Vagina (tissue), 2 donors: ENCODE measurements at regions not wholly inside any gene's neighbourhood (a gene's known extent, or its start where the extent isn't known, plus 50 kb on each side); places are given as distances from the start of the nearest gene placed in this dataset.
"Not testable (repeated sequence)": the region's sequence is repeated elsewhere in the genome, so short reads cannot be mapped to it uniquely, and the experiment has no call there.

Experiments
- DNase-seq, 2 donors: peaks; one replicate each; pipeline ENCODE4 v3.0.0-alpha.2; 2017; ENCODE audit errors: extremely low spot score in 2 of 2
- H3K27ac ChIP-seq: fragments of 200-600 bp; sonication (generic); one replicate; pipeline ENCODE4 v1.5.1; 2019
- H3K27me3 ChIP-seq: fragments of 200-600 bp; sonication (generic); one replicate; pipeline ENCODE4 v1.5.1; 2019
- H3K36me3 ChIP-seq, 2 donors: fragments of 200-600 bp; sonication (generic); one replicate each; pipeline ENCODE4 v1.5.1; 2017 to 2019
- H3K4me1 ChIP-seq: fragments of 200-600 bp; sonication (generic); one replicate; pipeline ENCODE4 v1.5.1; 2019
- H3K4me3 ChIP-seq, 2 donors: fragments of 200-600 bp; sonication (generic); 1 replicate in 1 of 2; 2 replicates in 1 of 2; pipeline ENCODE4 v1.5.1; 2016 to 2019
- H3K9me3 ChIP-seq: fragments of 200-600 bp; sonication (generic); one replicate; pipeline ENCODE4 v1.5.1; 2019
- intact Hi-C: fragments of 100-400 bp; cut with DNase I; formaldehyde crosslinking; loops from one replicate; pipeline ENCODE4 v1.15.1; 2023

GRCh38 chr2:89076771-89077170 is 385.3 kb downstream of the RPIA start:
- H3K36me3 ChIP-seq, intact Hi-C loops, H3K4me3 ChIP-seq, H3K27ac ChIP-seq, H3K27me3 ChIP-seq, H3K9me3 ChIP-seq, DNase-seq, H3K4me1 ChIP-seq: not testable (repeated sequence)

- H3K36me3 ChIP-seq, DNase-seq, H3K4me1 ChIP-seq, H3K9me3 ChIP-seq, intact Hi-C loops, H3K27me3 ChIP-seq, H3K27ac ChIP-seq, H3K4me3 ChIP-seq: not testable (repeated sequence)
These were observed 401.4 kb downstream of the RPIA start for GRCh38 chr2:89092911-89093310.

GRCh38 chr2:89095060-89095459 is 403.6 kb downstream of the RPIA start:
- not testable (repeated sequence) for H3K27me3 ChIP-seq

GRCh38 chr2:89102587-89102986 is 411.1 kb downstream of the RPIA start:
- H3K9me3 ChIP-seq, H3K4me1 ChIP-seq, intact Hi-C loops, H3K36me3 ChIP-seq, H3K27me3 ChIP-seq, H3K27ac ChIP-seq, DNase-seq, H3K4me3 ChIP-seq: not testable (repeated sequence)

More at GRCh38 chr2:89095060-89095459, 403.6 kb downstream of the RPIA start:
- H3K36me3 ChIP-seq, H3K4me1 ChIP-seq, DNase-seq, H3K4me3 ChIP-seq, intact Hi-C loops, H3K27ac ChIP-seq, H3K9me3 ChIP-seq: not testable (repeated sequence)

GRCh38 chr2:89106369-89107019 is 415.0 kb downstream of the RPIA start:
- H3K4me1 ChIP-seq, H3K27ac ChIP-seq, intact Hi-C loops, H3K27me3 ChIP-seq, H3K4me3 ChIP-seq, DNase-seq, H3K36me3 ChIP-seq, H3K9me3 ChIP-seq: not testable (repeated sequence)

- intact Hi-C loops, H3K36me3 ChIP-seq, DNase-seq, H3K9me3 ChIP-seq, H3K27ac ChIP-seq, H3K27me3 ChIP-seq, H3K4me3 ChIP-seq, H3K4me1 ChIP-seq: not testable (repeated sequence)
These were observed 421.0 kb downstream of the RPIA start for GRCh38 chr2:89112434-89112833.

- DNase-seq, H3K4me3 ChIP-seq, H3K36me3 ChIP-seq, intact Hi-C loops, H3K27me3 ChIP-seq, H3K4me1 ChIP-seq, H3K9me3 ChIP-seq, H3K27ac ChIP-seq: not testable (repeated sequence)
These were observed 421.8 kb downstream of the RPIA start for GRCh38 chr2:89113286-89113685.

GRCh38 chr2:89129440-89129839 is 438.0 kb downstream of the RPIA start:
- H3K9me3 ChIP-seq, H3K4me3 ChIP-seq, H3K27ac ChIP-seq, H3K4me1 ChIP-seq, intact Hi-C loops, H3K36me3 ChIP-seq, DNase-seq, H3K27me3 ChIP-seq: not testable (repeated sequence)

GRCh38 chr2:89130665-89131308 is 439.3 kb downstream of the RPIA start:
- H3K4me3 ChIP-seq, H3K4me1 ChIP-seq, intact Hi-C loops: not testable (repeated sequence)

GRCh38 chr2:89142959-89143358 is 451.5 kb downstream of the RPIA start:
- DNase-seq, intact Hi-C loops: not testable (repeated sequence)

More at GRCh38 chr2:89130665-89131308, 439.3 kb downstream of the RPIA start:
- not testable (repeated sequence) for H3K27me3 ChIP-seq, H3K27ac ChIP-seq, H3K9me3 ChIP-seq, DNase-seq, H3K36me3 ChIP-seq

GRCh38 chr2:89145342-89145741 is 453.9 kb downstream of the RPIA start:
- intact Hi-C loops, H3K4me3 ChIP-seq, H3K36me3 ChIP-seq, H3K27me3 ChIP-seq, DNase-seq, H3K9me3 ChIP-seq, H3K4me1 ChIP-seq, H3K27ac ChIP-seq: not testable (repeated sequence)

More at GRCh38 chr2:89142959-89143358, 451.5 kb downstream of the RPIA start:
- H3K36me3 ChIP-seq, H3K9me3 ChIP-seq, H3K4me1 ChIP-seq, H3K27ac ChIP-seq, H3K4me3 ChIP-seq, H3K27me3 ChIP-seq: not testable (repeated sequence)

GRCh38 chr2:89148256-89148655 is 456.8 kb downstream of the RPIA start:
- H3K4me1 ChIP-seq, H3K4me3 ChIP-seq, intact Hi-C loops, H3K27me3 ChIP-seq, H3K36me3 ChIP-seq, DNase-seq, H3K9me3 ChIP-seq, H3K27ac ChIP-seq: not testable (repeated sequence)

- H3K27ac ChIP-seq, H3K4me1 ChIP-seq, intact Hi-C loops, H3K36me3 ChIP-seq, H3K4me3 ChIP-seq, H3K9me3 ChIP-seq, H3K27me3 ChIP-seq, DNase-seq: not testable (repeated sequence)
These were observed 460.2 kb downstream of the RPIA start for GRCh38 chr2:89151699-89152098.

GRCh38 chr2:89152501-89152900 is 461.0 kb downstream of the RPIA start:
- H3K4me3 ChIP-seq, H3K4me1 ChIP-seq, DNase-seq, intact Hi-C loops, H3K36me3 ChIP-seq, H3K9me3 ChIP-seq, H3K27ac ChIP-seq, H3K27me3 ChIP-seq: not testable (repeated sequence)
